Activated effector memory CD4-positive, alpha-beta T cell treated with Interleukin-2 at 50 U/mL for 16 hours (primary cell): ENCODE measurements at regions not wholly inside any gene's neighbourhood (a gene's known extent, or its start where the extent isn't known, plus 50 kb on each side); places are given as distances from the start of the nearest gene placed in this dataset.
"Not testable (repeated sequence)": the region's sequence is repeated elsewhere in the genome, so short reads cannot be mapped to it uniquely, and the experiment has no call there.

Experiments used
- DNase-seq: peaks from one replicate; pipeline ENCODE4 v3.0.0-alpha.2; 2020

DNA sequence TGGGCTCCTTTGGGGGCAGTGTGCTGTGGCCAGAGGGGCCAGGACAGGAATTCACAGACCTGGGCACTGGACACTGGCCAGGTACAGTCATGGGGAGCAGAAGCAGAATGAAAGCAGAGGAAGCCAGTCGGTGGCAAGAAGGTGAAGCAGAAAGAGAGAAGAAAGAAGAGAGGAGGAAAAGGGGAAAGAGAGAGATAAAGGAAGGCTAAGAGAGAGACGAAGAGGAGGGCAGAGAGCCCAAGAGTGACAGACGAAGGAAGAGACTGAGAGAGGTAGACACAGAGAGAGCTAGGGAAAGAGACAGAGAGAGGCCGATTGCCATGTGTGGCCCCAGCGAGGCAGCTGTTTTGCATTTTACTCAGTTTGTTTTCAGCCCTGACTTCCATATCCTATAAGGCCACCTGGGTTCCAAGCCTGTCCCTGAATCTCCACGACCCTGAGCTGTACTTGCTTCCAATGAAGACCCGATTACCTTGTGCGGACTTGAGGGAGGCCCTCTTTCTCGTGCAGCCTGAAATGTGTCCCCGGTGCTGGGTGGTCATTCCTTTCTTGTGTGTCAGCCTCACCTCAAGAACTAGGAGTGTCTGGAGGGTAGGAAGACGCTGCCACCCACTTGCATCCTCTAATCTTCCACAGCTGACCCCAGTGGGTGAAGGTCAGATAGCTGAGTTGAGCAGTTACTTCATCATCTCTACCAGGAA lies 73.9 kb downstream of the LSM3 start:
- no peak for DNase-seq

DNA sequence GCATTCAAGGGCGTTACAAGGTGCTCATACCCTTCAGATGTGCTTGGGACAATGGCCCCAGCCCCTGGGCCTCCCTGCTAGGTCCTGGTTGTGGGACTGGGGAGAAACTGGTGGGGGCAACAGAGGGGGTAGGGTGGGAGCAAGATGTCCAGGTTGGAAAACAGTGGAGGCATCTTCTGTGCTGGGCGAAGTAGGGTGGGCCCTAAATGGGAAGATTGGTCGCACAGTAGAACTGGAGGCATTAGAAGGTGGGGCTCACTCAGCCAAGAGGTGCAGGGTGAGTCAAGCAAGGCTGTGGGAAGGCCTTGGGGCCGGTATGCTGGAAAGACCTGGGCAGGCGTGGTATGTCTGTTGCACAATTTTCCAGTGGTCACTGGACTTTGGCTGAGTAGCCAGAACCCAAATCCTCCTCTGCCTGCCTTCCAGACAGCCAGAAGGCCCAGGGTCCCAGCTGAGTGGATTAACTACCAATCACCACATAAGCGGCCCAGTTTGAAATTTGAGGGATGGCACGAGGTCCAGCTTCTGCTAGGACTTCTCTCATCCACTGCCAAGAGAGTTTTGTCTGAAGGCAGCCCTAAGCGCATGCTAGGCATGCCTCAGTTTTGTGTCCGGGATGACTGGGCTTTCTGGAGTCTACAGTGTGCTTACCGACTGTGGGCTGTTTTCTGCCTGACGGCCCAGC lies 74.5 kb downstream of the LSM3 start:
- DNase-seq: no peak

DNA sequence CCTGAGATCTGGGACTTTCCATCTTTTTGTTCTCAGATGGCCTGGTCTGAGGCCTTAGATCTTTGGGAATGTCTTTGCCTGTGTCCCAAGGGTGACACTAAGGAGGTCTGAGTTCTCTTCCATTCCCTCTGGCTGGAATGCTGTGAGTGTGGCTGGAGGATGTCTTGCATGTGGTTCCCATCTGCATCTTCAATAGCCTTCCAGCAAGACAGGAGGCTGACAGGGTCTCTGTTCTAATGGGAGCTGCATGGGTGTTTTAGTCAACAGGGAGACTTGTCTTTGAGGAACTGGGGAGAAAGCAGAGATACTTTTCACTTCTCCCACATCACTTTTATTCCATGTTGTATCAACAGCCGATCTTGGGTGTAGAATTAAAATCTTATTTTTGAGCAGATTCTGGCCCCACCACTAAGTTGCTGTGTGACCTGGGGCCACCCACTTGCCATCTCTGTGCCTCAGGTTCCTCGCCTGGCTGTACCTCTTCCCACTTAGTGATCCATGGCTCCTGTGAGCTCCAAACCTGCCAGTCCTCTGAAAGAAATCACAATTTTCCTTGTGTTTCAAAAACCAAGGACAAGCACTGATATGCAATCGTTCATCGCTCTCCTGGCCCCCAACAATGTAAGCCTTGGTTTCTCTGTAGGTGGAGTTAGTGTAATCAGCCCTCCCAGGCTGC lies 75.2 kb downstream of the LSM3 start:
- DNase-seq: no peak

DNA sequence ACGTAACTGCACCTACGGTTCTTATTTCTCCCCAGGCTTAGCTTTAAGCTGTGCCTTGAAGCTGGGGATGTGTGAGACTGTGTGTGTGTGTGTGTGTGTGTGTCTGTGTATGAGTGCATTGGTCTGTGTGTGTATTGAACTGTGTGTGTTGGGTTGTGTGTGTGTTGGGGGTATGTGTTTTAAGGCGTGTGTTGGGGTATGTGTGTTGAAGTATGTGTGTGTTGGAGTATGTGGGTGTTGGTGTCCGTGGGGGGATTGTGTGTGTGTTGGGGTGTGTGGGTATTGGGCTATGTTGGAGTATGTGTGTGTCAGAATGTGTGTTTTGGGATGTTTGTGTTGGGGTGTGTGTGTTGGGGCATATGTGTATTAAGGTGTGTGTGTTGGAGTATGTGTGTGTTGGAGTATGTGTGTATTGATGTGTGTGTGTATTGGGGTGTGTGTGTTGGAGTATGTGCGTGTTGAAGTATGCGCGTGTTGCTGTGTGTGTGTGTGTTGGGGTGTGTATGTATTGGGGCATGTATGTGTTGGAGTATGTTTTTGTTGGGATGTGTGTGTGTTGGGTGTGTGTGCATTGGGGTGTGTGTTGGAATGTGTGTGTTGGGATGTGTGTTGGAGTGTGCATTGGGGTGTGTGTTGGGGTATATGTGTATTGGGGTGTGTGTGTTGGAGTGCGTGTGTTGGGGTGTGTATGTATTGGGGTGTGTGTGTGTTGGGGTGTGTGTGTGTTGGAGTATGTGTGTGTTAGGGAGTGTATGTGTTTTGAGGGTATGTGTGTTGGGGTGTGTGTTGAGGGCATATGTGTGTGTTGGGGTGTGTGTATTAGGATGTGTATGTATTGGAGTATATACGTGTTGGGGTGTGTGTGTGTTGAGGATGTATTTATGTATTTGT lies 76.4 kb downstream of the LSM3 start:
- no peak for DNase-seq

DNA sequence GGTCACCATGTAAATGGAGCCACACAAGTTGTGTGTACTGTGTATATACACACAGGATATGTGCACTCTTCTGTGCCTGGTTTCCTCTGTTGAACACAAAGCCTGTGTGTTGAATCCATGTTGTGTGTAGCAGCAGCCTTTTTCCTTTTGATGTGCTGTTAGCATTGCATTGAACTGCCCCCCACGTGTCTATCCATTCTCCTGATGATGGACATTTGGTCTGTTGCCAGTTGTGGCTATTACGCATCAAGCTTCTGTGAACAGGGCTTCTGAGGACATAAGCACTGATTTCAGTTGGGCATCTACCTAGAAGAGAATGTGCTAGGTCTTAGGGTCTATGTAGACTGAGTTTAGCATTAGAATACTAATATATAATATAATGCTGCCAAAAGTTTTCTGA lies 77.4 kb downstream of the LSM3 start:
- DNase-seq: no peak

DNA sequence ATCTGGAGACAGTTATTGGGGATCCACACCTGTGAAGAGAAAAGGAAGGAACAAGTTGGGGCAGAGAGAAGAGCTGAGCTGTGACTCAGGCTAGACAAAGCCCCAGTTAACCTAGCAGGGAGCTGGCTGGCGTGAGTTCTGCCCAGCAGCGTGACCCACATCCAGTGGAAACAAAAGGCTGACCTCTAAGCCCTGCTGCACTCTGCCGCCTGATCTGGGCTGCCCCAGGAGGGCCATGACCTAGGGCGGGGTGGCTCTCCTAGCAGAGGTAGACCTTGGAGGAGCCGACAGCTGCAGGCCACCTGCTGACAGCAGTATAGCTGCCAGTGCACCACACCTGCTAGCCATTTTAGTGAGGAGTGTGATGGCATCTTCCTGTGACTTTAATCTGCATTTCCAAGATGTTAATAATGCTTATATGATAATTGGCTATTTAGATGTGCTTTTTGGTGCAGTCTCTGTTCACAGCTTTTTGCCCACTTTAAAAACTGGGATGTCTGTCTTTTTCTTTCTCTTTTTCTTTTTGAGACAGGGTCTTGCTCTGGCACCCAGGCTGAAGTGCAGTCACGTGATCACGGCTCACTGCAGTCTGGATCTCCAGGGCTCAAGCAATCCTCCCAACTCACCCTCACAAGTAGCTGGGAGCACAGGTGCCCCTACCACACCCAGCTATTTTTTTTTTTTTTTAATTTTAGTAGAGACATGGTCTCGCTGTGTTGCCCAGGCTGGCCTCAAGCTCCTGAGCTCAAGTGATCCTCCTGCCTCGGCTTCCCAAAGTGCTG lies 78.1 kb downstream of the LSM3 start:
- DNase-seq: no peak

DNA sequence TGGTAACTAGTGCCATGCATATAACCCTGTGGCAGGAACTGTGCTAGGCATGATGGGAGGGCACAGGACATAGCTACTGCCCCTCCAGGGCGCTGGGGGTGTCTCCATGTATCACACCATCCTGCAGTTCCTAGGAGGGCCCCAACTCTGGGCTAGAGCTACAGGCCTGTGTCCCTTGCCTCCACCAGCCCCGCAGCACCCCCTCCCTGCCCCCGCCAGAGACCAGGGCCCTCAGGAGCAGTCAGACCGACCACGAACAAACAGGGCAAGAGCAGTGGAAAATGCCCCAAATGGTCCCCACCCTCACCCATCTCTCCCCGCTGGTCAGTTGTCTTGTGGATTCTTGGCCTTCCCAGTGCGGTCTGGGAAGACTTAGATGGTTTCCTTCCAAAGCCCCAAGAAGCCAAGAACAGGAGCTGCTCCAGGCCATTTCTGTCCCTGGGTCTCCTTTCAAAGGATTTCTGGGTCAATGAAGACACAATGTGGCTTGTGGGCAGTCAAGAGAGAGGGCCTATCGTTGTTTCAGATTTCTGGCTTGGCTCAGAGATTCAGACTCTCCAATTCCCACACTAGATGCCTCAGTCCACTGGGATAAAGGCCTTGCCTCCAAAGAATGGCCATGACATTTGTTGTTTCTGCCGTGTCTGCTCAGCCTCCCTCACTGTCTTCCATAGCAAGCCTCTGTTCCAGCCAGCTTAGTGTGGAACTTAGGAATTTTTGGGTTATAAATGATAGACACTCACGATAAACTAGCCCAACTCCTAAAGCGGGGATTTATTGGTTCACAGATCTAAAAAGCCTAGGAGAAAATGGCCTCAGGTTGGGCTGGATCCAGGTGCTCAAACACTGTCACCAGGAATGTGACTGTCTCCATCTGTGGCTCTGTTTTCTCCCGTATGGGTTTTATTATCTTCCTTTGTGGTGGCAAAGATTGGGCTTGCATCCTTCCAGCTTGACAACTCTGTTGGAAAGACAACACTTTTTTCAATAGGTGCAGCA lies 80.6 kb downstream of the LSM3 start:
- DNase-seq: no peak

DNA sequence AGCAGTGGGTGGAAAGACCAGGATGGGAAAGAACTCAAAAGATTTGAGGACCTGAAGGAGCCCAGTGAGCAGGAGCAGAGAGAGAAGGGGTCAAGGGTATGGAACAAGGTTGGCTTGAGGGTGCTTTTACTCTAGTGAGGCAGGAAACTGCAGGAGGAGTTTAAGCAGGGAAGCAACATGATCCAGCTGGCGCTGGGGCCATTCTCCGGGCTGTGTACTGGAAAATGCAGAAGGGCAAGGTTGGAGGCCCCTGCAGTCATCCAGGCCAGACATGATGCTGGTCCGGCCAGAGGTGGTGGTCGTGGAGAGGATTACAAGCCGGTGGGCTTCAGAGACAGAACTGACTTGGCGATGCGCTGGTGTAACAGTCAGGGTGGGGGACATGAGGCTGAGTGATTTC lies 81.8 kb downstream of the LSM3 start:
- no peak for DNase-seq

DNA sequence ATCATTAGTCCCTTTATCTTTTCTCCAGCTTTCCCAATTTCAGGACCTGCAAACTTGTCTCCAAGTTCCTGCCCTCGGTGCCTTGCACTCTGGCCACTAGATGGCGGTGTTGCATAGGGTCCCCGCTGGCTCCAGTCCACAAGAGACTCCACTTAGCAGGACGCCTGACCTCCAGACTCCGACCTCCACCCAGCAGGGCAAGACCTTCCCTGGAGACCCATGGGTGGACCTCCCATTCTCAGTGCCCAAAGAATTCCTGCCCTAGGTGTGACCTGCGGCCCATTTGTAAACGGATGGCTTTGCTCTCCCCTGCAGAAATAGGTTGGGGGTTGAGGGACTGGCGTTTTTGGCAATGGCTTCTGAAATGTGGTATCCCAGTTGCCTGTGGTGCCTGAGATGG lies 82.6 kb downstream of the LSM3 start:
- DNase-seq: peak; percentile 54

DNA sequence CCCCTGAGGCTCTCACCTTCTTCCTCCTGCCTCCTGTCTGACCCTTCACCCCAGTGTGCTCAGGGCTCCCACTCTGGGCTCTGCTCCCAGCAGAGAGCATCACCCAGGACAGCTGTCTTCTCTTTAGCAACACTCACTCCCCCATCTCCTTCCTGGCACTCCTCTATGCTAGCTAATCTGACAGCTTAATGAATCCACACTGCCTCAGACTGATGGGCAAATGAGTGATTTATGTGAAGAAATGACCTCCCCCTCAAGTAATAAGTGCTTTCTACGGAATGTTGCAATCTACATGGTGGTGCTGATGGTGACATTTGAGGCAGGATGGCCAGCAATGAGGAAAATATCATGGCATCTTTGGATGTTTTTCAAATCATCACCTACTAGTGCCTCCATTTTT lies 83.6 kb downstream of the LSM3 start:
- DNase-seq: no peak

DNA sequence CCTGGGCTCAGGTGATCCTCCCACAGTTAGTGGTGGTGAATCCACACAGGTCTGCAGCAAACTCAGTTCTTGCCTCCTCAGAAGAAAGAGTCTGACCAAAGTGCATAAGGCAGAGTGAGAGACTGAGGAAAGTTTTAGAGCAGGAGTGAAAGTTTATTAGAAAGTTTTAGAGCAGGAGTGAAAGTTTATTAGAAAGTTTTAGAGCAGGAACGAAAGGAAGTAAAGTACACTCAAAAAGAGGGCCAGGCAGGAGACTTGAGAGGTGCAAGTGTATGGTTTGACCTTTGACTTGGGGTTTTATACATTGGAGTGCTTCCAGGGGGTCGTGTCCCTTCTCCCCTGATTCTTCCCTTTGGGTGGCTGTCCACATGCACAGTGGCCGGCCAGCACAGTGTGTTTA lies 84.2 kb downstream of the LSM3 start:
- DNase-seq: no peak

DNA sequence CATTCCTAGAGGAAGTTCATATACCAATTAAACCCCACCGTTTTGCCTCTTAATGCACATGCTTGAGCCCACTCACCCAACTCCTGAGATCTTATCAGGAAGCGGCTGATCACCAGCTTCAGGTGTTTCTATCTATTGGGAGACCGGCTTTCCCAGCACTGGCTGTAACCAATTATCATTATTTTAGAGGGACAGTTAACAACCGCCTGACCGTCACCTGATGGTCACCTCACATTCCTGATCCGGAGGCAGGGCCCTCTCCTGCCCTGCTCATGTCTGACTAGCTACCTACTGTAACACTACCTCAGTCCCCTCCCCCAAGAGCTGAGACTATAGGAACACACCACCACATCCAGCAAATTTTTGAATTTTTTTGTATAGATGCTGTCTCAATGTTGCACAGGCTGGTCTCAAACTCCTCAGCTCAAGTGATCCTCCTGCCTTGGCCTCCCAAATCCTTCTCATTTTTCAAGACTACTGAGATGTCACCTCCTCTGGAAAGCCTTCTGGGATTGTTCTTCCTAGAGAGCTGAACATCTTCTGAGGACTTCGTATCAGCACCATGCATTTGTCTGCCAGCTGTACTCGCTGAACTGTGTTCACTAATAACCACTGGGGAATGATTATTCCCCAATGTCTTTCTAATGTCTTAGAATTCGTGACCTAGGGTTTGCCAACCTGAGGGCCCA lies 84.8 kb downstream of the LSM3 start:
- no peak for DNase-seq

DNA sequence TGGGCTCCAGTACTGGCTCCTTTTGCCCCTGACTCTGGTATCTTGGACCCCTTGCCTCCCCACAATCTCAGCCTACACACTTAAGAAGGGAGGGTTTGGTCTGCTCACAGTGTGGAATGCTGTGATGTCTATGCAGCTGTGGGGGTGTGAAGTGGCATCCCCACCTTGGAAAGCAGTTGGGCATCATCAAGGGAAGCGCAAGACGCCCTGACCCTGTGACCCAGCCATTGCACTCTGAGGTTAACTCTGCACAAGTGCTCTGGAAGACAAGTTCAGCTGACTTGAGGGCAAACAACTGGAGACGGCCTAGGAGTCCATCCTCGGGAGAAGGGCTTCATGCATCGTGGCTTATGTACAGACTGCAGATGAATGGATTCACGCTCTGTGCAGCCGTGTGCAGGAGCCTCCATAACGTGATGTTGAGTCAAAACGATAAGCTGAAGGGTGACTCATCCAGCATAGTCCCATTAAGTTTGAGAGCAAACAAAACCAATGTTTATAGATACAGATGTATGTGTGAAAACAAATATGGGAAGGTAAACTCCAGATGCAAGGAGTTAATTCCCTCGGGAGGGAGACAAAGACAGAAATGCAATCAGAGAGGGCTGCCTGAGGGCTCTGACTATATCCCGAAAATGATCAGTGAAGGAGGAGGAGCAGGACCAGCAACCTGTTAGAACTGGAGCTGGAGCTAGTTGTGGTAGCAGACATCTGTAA lies 86.8 kb downstream of the LSM3 start:
- DNase-seq: no peak

DNA sequence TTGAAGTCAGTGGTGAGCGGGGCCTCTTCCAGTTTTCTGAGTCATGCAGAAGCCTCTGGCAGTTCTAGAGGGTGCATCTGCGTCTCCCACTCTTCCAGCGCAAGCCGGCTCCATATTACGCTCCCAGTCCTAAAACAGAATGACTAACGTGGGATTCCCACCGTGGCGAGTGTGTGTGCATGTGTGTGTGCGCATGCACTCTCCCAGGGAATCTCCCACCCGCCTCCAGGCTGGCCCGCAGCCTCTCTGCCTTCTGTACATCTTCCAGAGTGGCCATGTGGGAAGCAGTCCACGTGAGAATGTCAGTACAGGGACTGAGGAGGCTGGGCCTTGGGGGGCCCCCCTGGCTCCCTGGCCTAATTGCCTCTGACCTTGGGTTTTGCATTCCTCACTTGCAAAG lies 87.7 kb downstream of the LSM3 start:
- no peak for DNase-seq

DNA sequence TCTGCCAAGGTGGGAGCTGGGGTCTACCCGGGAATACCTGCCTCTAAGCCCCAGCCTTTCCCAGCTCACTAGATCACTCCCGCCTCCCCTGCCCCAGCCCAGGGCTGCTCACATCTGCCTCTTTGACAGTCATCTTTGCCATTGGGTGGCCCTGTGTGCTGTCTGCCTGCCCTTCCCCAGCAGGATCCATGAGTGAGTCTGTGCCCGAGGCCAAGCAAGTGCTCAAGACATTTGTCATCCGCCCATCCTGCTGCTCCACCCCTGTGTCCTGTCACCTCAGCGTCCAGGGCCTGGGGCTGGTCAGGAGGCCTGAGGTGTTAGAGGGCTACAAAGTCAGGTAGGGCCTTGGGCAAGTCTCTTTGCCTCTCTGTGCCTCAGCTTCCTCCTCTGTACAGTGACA lies 89.4 kb downstream of the LSM3 start:
- DNase-seq: no peak

DNA sequence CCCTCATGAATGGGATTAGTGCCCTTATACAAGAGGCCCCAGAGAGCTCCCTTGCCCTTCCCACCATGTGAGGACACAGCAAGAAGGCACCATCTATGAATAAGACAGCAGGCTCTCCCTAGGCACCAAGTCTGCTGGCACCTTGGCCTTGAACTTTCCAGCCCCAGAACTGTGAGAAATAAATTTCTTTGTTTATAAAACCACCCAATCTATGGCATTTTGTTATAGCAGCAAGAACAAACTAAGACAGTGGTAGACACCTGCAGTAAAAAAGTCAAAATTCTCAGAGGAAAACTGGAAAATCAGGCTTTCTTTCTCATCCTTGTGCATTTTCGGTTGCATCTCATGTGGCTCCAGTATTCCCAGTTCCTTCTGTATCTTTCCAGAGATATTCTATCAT lies 90.3 kb downstream of the LSM3 start:
- no peak for DNase-seq

DNA sequence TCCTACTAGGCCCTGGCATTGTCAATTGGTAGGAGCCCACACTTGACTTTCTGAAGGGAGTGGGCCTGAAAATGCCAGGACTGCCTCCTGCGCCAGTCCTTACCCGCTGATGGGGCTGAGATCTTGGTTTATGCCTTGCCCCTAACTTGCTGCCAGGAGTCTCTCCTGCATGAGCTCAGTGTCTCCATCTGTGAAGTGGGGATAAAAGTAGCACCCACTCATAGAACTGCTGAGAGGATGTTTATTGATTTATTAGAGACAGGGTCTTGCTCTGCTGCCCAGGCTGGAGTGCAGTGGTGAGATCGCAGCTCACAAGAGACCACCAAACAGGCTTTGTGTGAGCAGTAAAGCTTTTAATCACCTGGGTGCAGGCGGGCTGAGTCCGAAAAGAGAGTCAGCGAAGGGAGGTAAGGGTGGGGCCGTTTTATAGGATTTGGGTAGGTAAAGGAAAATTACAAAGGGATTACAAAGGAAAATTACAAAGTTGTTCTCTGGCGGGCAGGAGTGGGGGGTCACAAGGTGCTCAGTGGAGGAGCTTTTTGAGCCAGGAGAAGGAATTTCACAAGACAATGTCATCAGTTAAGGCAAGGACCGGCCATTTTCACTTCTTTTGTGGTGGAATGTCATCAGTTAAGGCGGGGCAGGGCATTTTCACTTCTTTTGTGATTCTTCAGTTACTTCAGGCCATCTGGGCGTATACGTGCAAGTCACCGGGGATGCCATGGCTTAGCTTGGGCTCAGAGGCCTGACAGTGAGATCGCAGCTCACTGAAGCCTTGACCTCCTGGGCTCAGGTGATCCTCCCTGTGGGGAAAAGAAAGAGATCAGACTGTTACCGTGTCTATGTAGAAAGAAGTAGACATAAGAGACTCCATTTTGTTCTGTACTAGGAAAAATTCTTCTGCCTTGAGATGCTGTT lies 93.7 kb downstream of the LSM3 start:
- not testable (repeated sequence) for DNase-seq

DNA sequence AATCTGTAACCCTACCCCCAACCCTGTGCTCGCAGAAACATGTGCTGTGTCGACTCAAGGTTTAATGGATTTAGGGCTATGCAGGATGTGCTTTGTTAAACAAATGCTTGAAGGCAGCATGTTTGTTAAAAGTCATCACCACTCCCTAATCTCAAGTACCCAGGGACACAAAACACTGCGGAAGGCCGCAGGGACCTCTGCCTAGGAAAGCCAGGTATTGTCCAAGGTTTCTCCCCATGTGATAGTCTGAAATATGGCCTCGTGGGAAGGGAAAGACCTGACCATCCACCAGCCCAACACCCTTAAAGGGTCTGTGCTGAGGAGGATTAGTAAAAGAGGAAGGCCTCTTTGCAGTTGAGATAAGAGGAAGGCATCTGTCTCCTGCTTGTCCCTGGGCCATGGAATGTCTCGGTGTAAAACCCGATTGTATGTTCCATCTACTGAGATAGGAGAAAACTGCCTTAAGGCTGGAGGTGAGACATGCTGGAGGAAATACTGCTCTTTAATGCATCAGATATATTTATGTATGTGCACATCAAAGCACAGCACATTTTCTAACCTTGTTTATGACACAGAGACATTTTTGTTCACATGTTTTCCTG lies 94.4 kb downstream of the LSM3 start:
- not testable (repeated sequence) for DNase-seq
